Peyer's patch (tissue), 4 donors: ENCODE measurements at regions not wholly inside any gene's neighbourhood (a gene's known extent, or its start where the extent isn't known, plus 50 kb on each side); places are given as distances from the start of the nearest gene placed in this dataset.

ENCODE experiments used
- CTCF ChIP-seq, 6 experiments: fragments of 450-650 bp in 4 of 6; fragments of 200-600 bp in 2 of 6; sonication (generic) in 1 of 6; IDR thresholded peaks; one replicate each; pipeline ENCODE4 v1.5.1; 2017 to 2019; ENCODE audit warnings: antibody characterized with exemption in 6 of 6, mild to moderate bottlenecking in 3 of 6, moderate library complexity in 1 of 6
- POLR2A ChIP-seq, 2 donors: fragments of 450-650 bp; IDR thresholded peaks; one replicate each; pipeline ENCODE4 v1.5.1; 2017; ENCODE audit warnings: antibody characterized with exemption in 2 of 2, mild to moderate bottlenecking in 2 of 2, moderate library complexity in 2 of 2

- no peak for TF ChIP-seq POLR2A (IDR thresholded peaks at IDR 0.05)
- TF ChIP-seq CTCF (IDR thresholded peaks at IDR 0.05), result no peak
Measured at GRCh38 chr22:49142891-49143290, 684.8 kb downstream of the BRD1 start.
